HG02852 (cell line): ENCODE measurements at regions not wholly inside any gene's neighbourhood (a gene's known extent, or its start where the extent isn't known, plus 50 kb on each side); places are given as distances from the start of the nearest gene placed in this dataset.

Source experiments
- ATAC-seq: cut with Tn5 transposase; IDR thresholded peaks from one replicate; pipeline ENCODE4 v1.9.1; 2021; ENCODE audit warnings: mild to moderate bottlenecking, moderate library complexity; ENCODE audit not compliant: unreplicated experiment

GRCh38 chr3:102141096-102141927 lies 292.0 kb downstream of the NFKBIZ start:
- ATAC-seq = no peak

DNA sequence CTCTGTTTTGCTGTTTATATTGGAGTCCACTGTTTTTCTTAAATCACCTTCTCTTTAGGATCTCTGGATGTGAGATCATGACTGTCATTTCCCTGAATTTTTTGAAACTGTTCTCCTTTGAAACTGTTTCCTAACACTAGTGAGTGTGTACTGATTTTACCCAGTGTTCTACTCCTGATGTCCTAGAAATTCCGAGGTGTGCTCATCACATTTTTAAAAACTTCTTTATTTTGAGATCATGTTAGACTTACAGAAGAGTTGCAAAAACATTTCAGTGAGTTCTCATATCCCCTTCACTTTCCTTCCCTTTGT lies 292.6 kb downstream of the NFKBIZ start:
- no peak for ATAC-seq

DNA sequence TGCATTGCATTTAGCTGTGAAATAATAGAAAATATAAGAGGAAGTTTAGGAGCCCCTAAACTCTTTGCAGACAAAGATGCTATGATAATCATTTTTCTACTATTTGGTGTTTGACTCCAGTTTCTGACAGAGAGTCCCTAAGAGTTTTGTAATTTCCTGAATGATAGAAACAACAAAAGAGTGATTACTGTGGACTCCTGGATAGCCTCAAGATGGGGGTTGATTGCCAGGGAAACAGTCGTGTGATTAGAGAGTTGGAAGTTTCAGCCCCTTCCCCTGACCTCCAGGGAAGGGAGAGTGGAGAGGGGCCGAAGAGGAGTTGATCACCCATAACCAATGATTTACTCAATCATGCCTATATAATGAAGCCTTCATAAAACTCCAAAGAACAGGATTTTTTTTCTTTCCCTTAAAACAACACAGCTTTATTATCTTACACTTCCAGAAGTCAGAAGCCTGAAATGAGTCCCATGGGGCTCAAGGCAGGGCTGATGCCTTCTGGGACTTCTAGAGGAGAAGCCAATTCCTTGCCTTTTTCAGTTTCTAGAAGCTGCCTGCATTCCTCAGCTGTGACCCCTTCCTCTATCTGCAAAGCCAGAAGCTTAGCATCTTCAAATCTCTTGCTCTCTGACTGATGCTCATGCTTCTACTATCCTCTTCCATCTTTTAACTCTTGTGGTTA lies 292.3 kb upstream of the ZPLD1 start:
- ATAC-seq = no peak

GRCh38 chr3:102143536-102143935 lies 291.3 kb upstream of the ZPLD1 start:
- no peak for ATAC-seq

DNA sequence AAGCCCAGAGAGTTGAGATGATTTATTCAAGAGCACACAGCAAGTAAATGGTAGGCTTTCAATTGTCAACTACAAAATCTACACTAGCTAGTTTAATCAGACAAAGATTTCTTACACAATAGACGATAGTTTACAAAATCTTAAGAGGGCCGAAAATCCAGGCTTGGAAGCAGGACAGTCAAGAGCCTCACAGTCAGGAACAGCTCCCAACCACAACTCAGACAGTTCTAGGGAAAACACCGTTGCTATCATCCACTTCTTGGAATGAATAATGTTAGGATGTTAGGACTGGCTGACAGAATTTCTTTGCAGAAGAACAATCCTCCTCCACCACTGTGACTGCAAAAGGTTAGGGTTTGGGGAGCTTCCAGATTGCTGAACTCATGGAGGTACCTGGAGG lies 290.8 kb upstream of the ZPLD1 start:
- ATAC-seq = no peak

GRCh38 chr3:102148598-102149337 lies 286.0 kb upstream of the ZPLD1 start:
- no peak for ATAC-seq

GRCh38 chr3:102151935-102152334 lies 282.9 kb upstream of the ZPLD1 start:
- ATAC-seq = no peak

DNA sequence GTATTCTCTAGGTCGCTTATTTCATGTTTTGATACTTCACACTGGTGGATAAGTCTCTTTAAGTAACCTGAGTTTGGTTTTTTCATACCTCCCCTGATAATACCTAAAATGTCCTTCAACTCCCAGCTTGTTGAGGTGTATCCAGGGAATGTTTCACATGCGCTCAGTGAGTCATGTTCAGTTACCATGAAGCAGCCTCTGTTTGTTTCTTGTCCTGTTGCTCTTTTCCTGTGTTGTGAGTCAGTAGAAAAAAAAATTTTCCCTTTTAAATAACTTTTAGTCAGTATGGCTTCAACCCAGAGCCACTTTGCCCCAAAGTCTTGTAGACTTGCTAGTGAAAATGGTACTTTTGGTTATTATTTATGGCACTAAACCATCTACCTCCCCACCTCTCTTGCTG lies 278.4 kb upstream of the ZPLD1 start:
- ATAC-seq = no peak

- ATAC-seq = no peak
Measured at GRCh38 chr3:102158080-102158740, 276.6 kb upstream of the ZPLD1 start.

- ATAC-seq = peak; percentile 65
Measured at GRCh38 chr3:102159810-102160451, 274.9 kb upstream of the ZPLD1 start.

- ATAC-seq = no peak
Measured at GRCh38 chr3:102161384-102162006, 273.3 kb upstream of the ZPLD1 start.

- ATAC-seq = no peak
Measured at GRCh38 chr3:102162251-102162650, 272.6 kb upstream of the ZPLD1 start.

GRCh38 chr3:102163039-102163817 lies 271.6 kb upstream of the ZPLD1 start:
- ATAC-seq = no peak

- no peak for ATAC-seq
Measured at GRCh38 chr3:102163818-102164154, 271.0 kb upstream of the ZPLD1 start.

DNA sequence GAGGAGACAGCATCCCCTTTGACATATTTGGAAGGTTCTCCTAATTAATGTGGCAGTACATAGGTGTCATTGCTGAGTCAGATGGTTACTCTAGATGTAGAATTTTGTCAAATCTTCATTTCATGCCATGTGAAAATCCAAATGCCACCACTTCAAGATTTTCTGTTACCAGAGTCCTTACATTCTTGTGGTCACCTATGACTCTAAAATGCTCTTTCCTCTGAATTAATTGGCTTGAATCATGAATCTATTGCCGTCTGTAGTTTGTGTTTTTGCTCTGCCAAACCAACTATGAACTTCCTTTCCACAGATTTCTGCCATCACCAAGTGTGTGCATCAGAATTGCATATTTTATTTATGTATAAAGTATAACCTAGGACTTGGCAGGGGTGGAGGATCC lies 269.4 kb upstream of the ZPLD1 start:
- ATAC-seq = no peak

GRCh38 chr3:102169915-102170479 lies 264.8 kb upstream of the ZPLD1 start:
- no peak for ATAC-seq

DNA sequence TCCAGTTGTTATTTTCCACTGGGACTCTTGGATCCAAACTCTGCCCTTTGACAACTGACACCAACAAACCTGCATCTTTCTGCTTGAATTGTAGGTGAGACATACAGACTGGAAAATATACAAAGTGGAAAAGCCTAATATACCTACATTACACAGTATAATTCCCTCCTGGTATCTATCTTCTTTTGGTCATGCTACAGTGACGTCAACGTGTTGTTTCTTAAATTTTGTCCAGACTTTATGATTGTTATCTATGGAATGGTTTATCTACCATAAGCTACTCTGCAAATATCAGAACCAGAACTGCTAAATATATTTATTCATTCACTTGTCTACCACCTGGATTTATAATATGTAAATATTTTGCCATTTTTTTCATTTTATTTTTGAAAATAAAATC lies 264.3 kb upstream of the ZPLD1 start:
- no peak for ATAC-seq

DNA sequence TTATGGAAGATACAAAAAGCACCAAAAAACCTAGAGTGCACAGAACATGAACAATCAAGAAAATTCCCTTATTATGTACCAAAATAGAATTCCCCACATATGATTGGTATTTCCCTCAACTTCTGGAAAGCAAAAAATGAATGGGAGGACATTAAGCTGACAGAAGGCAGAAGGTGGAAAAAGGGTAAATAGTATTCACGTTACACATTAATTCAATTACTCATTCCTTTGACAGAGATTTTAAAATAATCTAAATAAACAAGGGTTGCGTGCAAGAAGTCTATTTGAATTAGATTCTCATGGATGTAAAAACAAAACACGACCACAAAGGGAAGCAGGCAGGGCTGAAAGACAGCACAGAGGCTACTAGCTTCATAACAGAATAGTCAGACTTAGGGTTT lies 260.5 kb upstream of the ZPLD1 start:
- no peak for ATAC-seq

DNA sequence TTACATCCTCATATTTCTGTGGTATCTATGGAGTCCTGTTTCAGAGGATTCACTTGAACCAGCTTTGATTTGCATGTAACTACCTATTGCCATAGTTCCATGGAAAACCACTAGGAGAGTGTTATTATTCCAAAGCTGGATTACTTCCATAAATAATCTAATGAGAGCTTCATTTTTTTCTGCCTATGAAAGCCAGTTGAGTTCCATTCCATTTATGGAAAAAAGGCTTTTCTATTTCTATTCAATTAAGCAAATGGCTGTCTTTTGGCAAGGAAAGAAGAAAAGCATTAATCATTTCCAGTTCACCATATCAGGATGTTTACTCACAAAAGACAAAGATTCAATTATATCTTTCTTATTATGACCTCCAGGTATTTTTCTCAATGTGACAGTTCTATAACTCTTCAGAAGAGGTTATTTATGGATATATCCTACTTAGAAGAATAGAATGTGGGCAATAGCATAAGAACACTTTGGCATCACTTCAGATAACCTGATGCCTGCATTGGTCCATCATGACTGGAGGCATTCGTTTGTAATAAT lies 259.9 kb upstream of the ZPLD1 start:
- ATAC-seq = no peak
